ENCODE measurements at regions not wholly inside any gene's neighbourhood (a gene's known extent, or its start where the extent isn't known, plus 50 kb on each side); places are given as distances from the start of the nearest gene placed in this dataset.
A peak's percentile ranks its signal among the peaks of the same experiment; 100 is the strongest.

DNA sequence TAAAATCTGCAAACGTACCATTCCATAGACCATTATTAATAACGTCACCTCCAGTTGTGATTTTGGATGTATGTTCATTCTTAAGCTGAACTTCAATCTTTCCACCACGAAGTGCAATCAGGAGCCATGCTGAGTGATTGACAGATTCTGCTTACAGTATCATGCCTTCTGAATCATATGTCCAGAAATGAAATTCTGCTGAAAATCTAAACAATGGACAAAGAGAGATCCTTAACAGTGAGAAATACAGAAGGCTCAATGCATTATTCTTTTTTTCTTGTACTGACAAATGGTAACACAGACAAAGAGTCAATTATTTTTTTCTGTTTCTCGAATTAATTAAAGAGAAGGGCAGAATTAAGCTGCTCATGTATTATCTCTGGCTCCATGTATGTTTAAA, 1114.5 kb downstream of the EPHA3 start:
- Histone ChIP-seq H3K27ac (ENCODE audit: low read length) (no peak overlapping the region), H3K36me3 (ENCODE audit: insufficient read depth, low read length) (no peaks in the 10 kb centered on the region), H4K20me1 (ENCODE audit: insufficient read depth) (no peaks in the 10 kb centered on the region), H2AFZ (ENCODE audit: low read depth, low read length) (no peak overlapping the region), H3F3A (ENCODE audit: insufficient read depth, low read length, poor library complexity, severe bottlenecking) (no peaks in the 10 kb centered on the region), H3K9me2 (ENCODE audit: insufficient read depth, low read length) (no peaks in the 10 kb centered on the region), H3K4me2 (ENCODE audit: low read length) (peak overlapping the region; percentile 8), H3K4me3 (ENCODE audit: low read length) (peak overlapping the region; percentile 28), H3K9me3 (ENCODE audit: low read length) (no peaks in the 10 kb centered on the region), H3K27me3 (ENCODE audit: insufficient read depth, low read depth, low read length) (no peaks in the 10 kb centered on the region), H3K79me2 (replicated peaks; ENCODE audit: insufficient read depth, low read length) (no peaks in the 10 kb centered on the region), H3K9ac (ENCODE audit: low read length) (no peak overlapping the region)
- TF ChIP-seq EP300 (conservative IDR thresholded peaks at IDR 0.05; ENCODE audit: poor library complexity, severe bottlenecking), result peak; percentile 13
- TF ChIP-seq POLR2AphosphoS5 (IDR thresholded peaks at IDR 0.05), result peak; percentile 62
- TF ChIP-seq MXI1 (conservative IDR thresholded peaks at IDR 0.05; ENCODE audit: poor library complexity, severe bottlenecking), result no peak

- Histone ChIP-seq H4K20me1 (ENCODE audit: insufficient read depth) (no peaks in the 10 kb centered on the region), H3K9ac (ENCODE audit: low read length) (no peak overlapping the region), H3K4me2 (ENCODE audit: low read length) (no peak overlapping the region), H3K27me3 (ENCODE audit: insufficient read depth, low read depth, low read length) (no peaks in the 10 kb centered on the region), H3K79me2 (replicated peaks; ENCODE audit: insufficient read depth, low read length) (no peaks in the 10 kb centered on the region), H3K9me2 (ENCODE audit: insufficient read depth, low read length) (no peaks in the 10 kb centered on the region), H3K27ac (ENCODE audit: low read length) (no peak overlapping the region), H2AFZ (ENCODE audit: low read depth, low read length) (no peak overlapping the region), H3K36me3 (ENCODE audit: insufficient read depth, low read length) (no peaks in the 10 kb centered on the region), H3F3A (ENCODE audit: insufficient read depth, low read length, poor library complexity, severe bottlenecking) (no peaks in the 10 kb centered on the region), H3K4me3 (ENCODE audit: low read length) (no peak overlapping the region), H3K9me3 (ENCODE audit: low read length) (no peaks in the 10 kb centered on the region)
- TF ChIP-seq SMC3 (conservative IDR thresholded peaks at IDR 0.05; ENCODE audit: poor library complexity), result no peak
- TF ChIP-seq MXI1 (conservative IDR thresholded peaks at IDR 0.05; ENCODE audit: poor library complexity, severe bottlenecking), result no peak
- TF ChIP-seq POLR2AphosphoS5 (IDR thresholded peaks at IDR 0.05), result no peak
- TF ChIP-seq, protein P1, sequence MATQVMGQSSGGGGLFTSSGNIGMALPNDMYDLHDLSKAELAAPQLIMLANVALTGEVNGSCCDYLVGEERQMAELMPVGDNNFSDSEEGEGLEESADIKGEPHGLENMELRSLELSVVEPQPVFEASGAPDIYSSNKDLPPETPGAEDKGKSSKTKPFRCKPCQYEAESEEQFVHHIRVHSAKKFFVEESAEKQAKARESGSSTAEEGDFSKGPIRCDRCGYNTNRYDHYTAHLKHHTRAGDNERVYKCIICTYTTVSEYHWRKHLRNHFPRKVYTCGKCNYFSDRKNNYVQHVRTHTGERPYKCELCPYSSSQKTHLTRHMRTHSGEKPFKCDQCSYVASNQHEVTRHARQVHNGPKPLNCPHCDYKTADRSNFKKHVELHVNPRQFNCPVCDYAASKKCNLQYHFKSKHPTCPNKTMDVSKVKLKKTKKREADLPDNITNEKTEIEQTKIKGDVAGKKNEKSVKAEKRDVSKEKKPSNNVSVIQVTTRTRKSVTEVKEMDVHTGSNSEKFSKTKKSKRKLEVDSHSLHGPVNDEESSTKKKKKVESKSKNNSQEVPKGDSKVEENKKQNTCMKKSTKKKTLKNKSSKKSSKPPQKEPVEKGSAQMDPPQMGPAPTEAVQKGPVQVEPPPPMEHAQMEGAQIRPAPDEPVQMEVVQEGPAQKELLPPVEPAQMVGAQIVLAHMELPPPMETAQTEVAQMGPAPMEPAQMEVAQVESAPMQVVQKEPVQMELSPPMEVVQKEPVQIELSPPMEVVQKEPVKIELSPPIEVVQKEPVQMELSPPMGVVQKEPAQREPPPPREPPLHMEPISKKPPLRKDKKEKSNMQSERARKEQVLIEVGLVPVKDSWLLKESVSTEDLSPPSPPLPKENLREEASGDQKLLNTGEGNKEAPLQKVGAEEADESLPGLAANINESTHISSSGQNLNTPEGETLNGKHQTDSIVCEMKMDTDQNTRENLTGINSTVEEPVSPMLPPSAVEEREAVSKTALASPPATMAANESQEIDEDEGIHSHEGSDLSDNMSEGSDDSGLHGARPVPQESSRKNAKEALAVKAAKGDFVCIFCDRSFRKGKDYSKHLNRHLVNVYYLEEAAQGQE (IDR thresholded peaks at IDR 0.05; ENCODE audit: borderline replicate concordance), result no peak
- no peak for TF ChIP-seq EP300 (conservative IDR thresholded peaks at IDR 0.05; ENCODE audit: poor library complexity, severe bottlenecking)
- no peak for TF ChIP-seq EZH2 (IDR thresholded peaks at IDR 0.05; ENCODE audit: borderline replicate concordance, insufficient read depth, low read length, poor library complexity, severe bottlenecking)
- TF ChIP-seq RAD21 (conservative IDR thresholded peaks at IDR 0.05), result no peak
- TF ChIP-seq CTCF (IDR thresholded peaks at IDR 0.05; ENCODE audit: poor library complexity, severe bottlenecking), result no peak
- no peak for TF ChIP-seq TAF1 (IDR thresholded peaks at IDR 0.05; ENCODE audit: low read depth)
Measured at GRCh38 chr3:90241481-90241880, 1134.1 kb downstream of the EPHA3 start.

DNA sequence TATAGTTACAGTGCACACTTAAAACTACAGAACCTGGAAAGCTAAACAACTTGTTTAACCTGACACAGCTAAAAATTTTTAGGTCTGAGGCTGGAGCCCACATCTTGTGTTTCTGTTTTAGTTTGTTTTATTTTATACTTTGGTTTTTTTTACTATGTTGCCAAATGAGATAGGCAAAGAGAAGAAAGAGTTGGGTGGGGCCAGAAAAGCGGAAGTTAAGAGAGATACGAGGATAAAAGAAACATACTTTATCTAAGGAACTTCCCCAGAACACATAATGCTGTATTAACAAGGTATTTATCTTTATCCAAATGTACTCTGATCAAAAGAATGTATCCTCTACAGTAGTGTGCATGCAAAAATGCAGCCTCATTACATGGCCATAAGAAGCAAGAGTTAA, 1145.7 kb downstream of the EPHA3 start:
- Histone ChIP-seq H3K27me3 (ENCODE audit: insufficient read depth, low read depth, low read length) (no peaks in the 10 kb centered on the region), H3K79me2 (replicated peaks; ENCODE audit: insufficient read depth, low read length) (no peaks in the 10 kb centered on the region), H4K20me1 (ENCODE audit: insufficient read depth) (no peaks in the 10 kb centered on the region), H3K4me2 (ENCODE audit: low read length) (no peak overlapping the region), H3K9me3 (ENCODE audit: low read length) (no peaks in the 10 kb centered on the region), H3K27ac (ENCODE audit: low read length) (no peak overlapping the region), H3K36me3 (ENCODE audit: insufficient read depth, low read length) (no peaks in the 10 kb centered on the region), H3K4me3 (ENCODE audit: low read length) (no peak overlapping the region), H3F3A (ENCODE audit: insufficient read depth, low read length, poor library complexity, severe bottlenecking) (no peaks in the 10 kb centered on the region), H3K9me2 (ENCODE audit: insufficient read depth, low read length) (no peaks in the 10 kb centered on the region), H3K9ac (ENCODE audit: low read length) (no peak overlapping the region), H2AFZ (ENCODE audit: low read depth, low read length) (no peak overlapping the region)
- TF ChIP-seq, protein P1 (IDR thresholded peaks at IDR 0.05; ENCODE audit: borderline replicate concordance), result no peak
- TF ChIP-seq POLR2AphosphoS5 (IDR thresholded peaks at IDR 0.05), result no peak
